BLaER1 treated with 17β-estradiol and CSF1 and Interleukin-3, amounts not matched to agents 10 nM and 100 nM (cell line): ENCODE measurements at regions not wholly inside any gene's neighbourhood (a gene's known extent, or its start where the extent isn't known, plus 50 kb on each side); places are given as distances from the start of the nearest gene placed in this dataset.
"Not testable (repeated sequence)": the region's sequence is repeated elsewhere in the genome, so short reads cannot be mapped to it uniquely, and the experiment has no call there.

ENCODE experiments used
- H3K27ac ChIP-seq, 11 experiments: shearing (Covaris generic); formaldehyde crosslinking; 2 replicates each; pipeline ENCODE4 v1.8.1; 2022
- H3K27me3 ChIP-seq, 11 experiments: shearing (Covaris generic); formaldehyde crosslinking; 2 replicates each; pipeline ENCODE4 v1.8.1; 2022
- H3K36me3 ChIP-seq, 11 experiments: shearing (Covaris generic); formaldehyde crosslinking; 2 replicates each; pipeline ENCODE4 v1.8.1; 2022
- H3K4me1 ChIP-seq, 10 experiments: shearing (Covaris generic); formaldehyde crosslinking; 2 replicates each; pipeline ENCODE4 v1.8.1; 2022
- H3K4me2 ChIP-seq, 11 experiments: shearing (Covaris generic); formaldehyde crosslinking; 2 replicates each; pipeline ENCODE4 v1.8.1; 2022
- H3K4me3 ChIP-seq, 10 experiments: shearing (Covaris generic); formaldehyde crosslinking; 2 replicates each; pipeline ENCODE4 v1.8.1; 2022
- H3K9ac ChIP-seq, 11 experiments: shearing (Covaris generic); formaldehyde crosslinking; 2 replicates each; pipeline ENCODE4 v1.8.1; 2022
- H3K9me3 ChIP-seq, 11 experiments: shearing (Covaris generic); formaldehyde crosslinking; replicated peaks in 1 of 11; 2 replicates each; pipeline ENCODE4 v1.8.1; 2022
- H4K20me1 ChIP-seq, 11 experiments: shearing (Covaris generic); formaldehyde crosslinking; 2 replicates each; pipeline ENCODE4 v1.8.1; 2022
- Cebpa-rat ChIP-seq, 11 experiments: shearing (Covaris generic); IDR thresholded peaks; 2 replicates each; pipeline ENCODE4 v1.8.1; 2022

- no peaks in the 10 kb centered on the region for H4K20me1 ChIP-seq
- no peaks in the 10 kb centered on the region for H3K4me1 ChIP-seq
- no peaks in the 10 kb centered on the region for H3K27me3 ChIP-seq
- no peak overlapping the region for H3K27ac ChIP-seq
- no peak overlapping the region for H3K4me3 ChIP-seq
- no peaks in the 10 kb centered on the region for H3K36me3 ChIP-seq
- TF ChIP-seq Cebpa-rat (IDR thresholded peaks at IDR 0.05), result no peak
- peaks cover 26 to 52% (median 45%) of the 10 kb centered on the region in 11 experiments for H3K9me3 ChIP-seq
- H3K9ac ChIP-seq, result no peak overlapping the region
- H3K4me2 ChIP-seq, result no peak overlapping the region
These were observed 82.6 kb upstream of the HMGA2 start for GRCh38 chr12:65741656-65742017.

GRCh38 chr12:65742018-65743010 lies 82.0 kb upstream of the HMGA2 start:
- TF ChIP-seq Cebpa-rat (IDR thresholded peaks at IDR 0.05), result no peak
- Histone ChIP-seq H3K4me1 (no peaks in the 10 kb centered on the region), H3K4me2 (no peak overlapping the region), H3K9me3 (peaks cover 26 to 52% (median 45%) of the 10 kb centered on the region in 11 experiments), H3K4me3 (no peak overlapping the region), H3K27ac (no peak overlapping the region), H3K36me3 (no peaks in the 10 kb centered on the region), H3K9ac (no peak overlapping the region), H4K20me1 (no peaks in the 10 kb centered on the region), H3K27me3 (no peaks in the 10 kb centered on the region)

- H3K27ac ChIP-seq, H3K9ac ChIP-seq, H4K20me1 ChIP-seq, H3K4me1 ChIP-seq, H3K4me2 ChIP-seq, H3K4me3 ChIP-seq, H3K27me3 ChIP-seq, H3K36me3 ChIP-seq: not testable (repeated sequence)
- peaks cover 26 to 52% (median 45%) of the 10 kb centered on the region in 11 experiments for H3K9me3 ChIP-seq
These were observed 79.9 kb upstream of the HMGA2 start for GRCh38 chr12:65744236-65744840.

- no peak overlapping the region for H3K27ac ChIP-seq
- no peaks in the 10 kb centered on the region for H3K4me1 ChIP-seq
- H3K27me3 ChIP-seq, result no peaks in the 10 kb centered on the region
- no peaks in the 10 kb centered on the region for H4K20me1 ChIP-seq
- no peaks in the 10 kb centered on the region for H3K36me3 ChIP-seq
- H3K4me2 ChIP-seq, result no peak overlapping the region
- peaks cover 15 to 31% (median 25%) of the 10 kb centered on the region in 11 experiments for H3K9me3 ChIP-seq
- no peak for TF ChIP-seq Cebpa-rat (IDR thresholded peaks at IDR 0.05)
- H3K9ac ChIP-seq, result no peak overlapping the region
- H3K4me3 ChIP-seq, result no peak overlapping the region
These were observed 76.9 kb upstream of the HMGA2 start for GRCh38 chr12:65747338-65747737.

GRCh38 chr12:65748332-65748731 lies 76.0 kb upstream of the HMGA2 start:
- Histone ChIP-seq H3K27ac (no peak overlapping the region), H3K4me1 (no peaks in the 10 kb centered on the region), H3K4me2 (no peak overlapping the region), H3K9ac (no peak overlapping the region), H3K27me3 (no peaks in the 10 kb centered on the region), H3K4me3 (no peak overlapping the region), H3K9me3 (peaks cover 7 to 21% (median 15%) of the 10 kb centered on the region in 11 experiments; a peak in 21 of 22 replicates), H4K20me1 (no peaks in the 10 kb centered on the region), H3K36me3 (no peaks in the 10 kb centered on the region)
- no peak for TF ChIP-seq Cebpa-rat (IDR thresholded peaks at IDR 0.05)

- Histone ChIP-seq H3K4me1 (no peaks in the 10 kb centered on the region), H3K27ac (no peak overlapping the region), H3K4me3 (no peak overlapping the region), H3K27me3 (no peaks in the 10 kb centered on the region), H3K9me3 (no peaks in the 10 kb centered on the region; a peak in 1 of 22 replicates), H3K36me3 (no peaks in the 10 kb centered on the region), H4K20me1 (no peaks in the 10 kb centered on the region), H3K9ac (no peak overlapping the region), H3K4me2 (no peak overlapping the region)
- no peak for TF ChIP-seq Cebpa-rat (IDR thresholded peaks at IDR 0.05)
These were observed 70.0 kb upstream of the HMGA2 start for GRCh38 chr12:65754290-65754689.

GRCh38 chr12:65754744-65755595 lies 69.3 kb upstream of the HMGA2 start:
- no peaks in the 10 kb centered on the region; a peak in 1 of 22 replicates for H3K9me3 ChIP-seq
- H3K27ac ChIP-seq, result no peak overlapping the region
- H3K4me3 ChIP-seq, result no peak overlapping the region
- no peak for TF ChIP-seq Cebpa-rat (IDR thresholded peaks at IDR 0.05)
- H3K36me3 ChIP-seq, result no peaks in the 10 kb centered on the region
- no peaks in the 10 kb centered on the region for H4K20me1 ChIP-seq
- no peak overlapping the region for H3K9ac ChIP-seq
- no peaks in the 10 kb centered on the region for H3K27me3 ChIP-seq
- no peak overlapping the region for H3K4me2 ChIP-seq
- no peaks in the 10 kb centered on the region for H3K4me1 ChIP-seq

- TF ChIP-seq Cebpa-rat (IDR thresholded peaks at IDR 0.05), result no peak
- no peaks in the 10 kb centered on the region for H3K4me1 ChIP-seq
- no peaks in the 10 kb centered on the region for H3K9me3 ChIP-seq
- H4K20me1 ChIP-seq, result no peaks in the 10 kb centered on the region
- no peaks in the 10 kb centered on the region for H3K36me3 ChIP-seq
- H3K9ac ChIP-seq, result no peak overlapping the region
- H3K27me3 ChIP-seq, result no peaks in the 10 kb centered on the region
- H3K4me2 ChIP-seq, result no peak overlapping the region
- H3K27ac ChIP-seq, result no peak overlapping the region
- H3K4me3 ChIP-seq, result no peak overlapping the region
These were observed 68.7 kb upstream of the HMGA2 start for GRCh38 chr12:65755596-65755978.

GRCh38 chr12:65756267-65756666 lies 68.0 kb upstream of the HMGA2 start:
- Histone ChIP-seq H3K27ac (no peak overlapping the region), H3K4me1 (no peaks in the 10 kb centered on the region), H3K9ac (no peak overlapping the region), H3K27me3 (no peaks in the 10 kb centered on the region), H4K20me1 (no peaks in the 10 kb centered on the region), H3K4me2 (no peak overlapping the region), H3K9me3 (no peaks in the 10 kb centered on the region), H3K4me3 (no peak overlapping the region), H3K36me3 (no peaks in the 10 kb centered on the region)
- TF ChIP-seq Cebpa-rat (IDR thresholded peaks at IDR 0.05), result no peak
